Fibroblast of the aortic adventitia (primary cell): ENCODE measurements at regions not wholly inside any gene's neighbourhood (a gene's known extent, or its start where the extent isn't known, plus 50 kb on each side); places are given as distances from the start of the nearest gene placed in this dataset.

Experiments
- DNase-seq: peaks from one replicate; pipeline ENCODE4 v3.0.0-alpha.2; 2010; ENCODE audit warnings: low read depth
- H3K4me3 ChIP-seq: 2 replicates; pipeline ENCODE4 v1.5.1; 2011; ENCODE audit warnings: low read depth, mild to moderate bottlenecking, control low read depth, low read length, moderate library complexity
- TF ChIP-seq, protein P1 (sequence below): IDR thresholded peaks from 2 replicates; pipeline ENCODE4 v1.5.1; 2011; ENCODE audit warnings: mild to moderate bottlenecking, low read length, control low read depth, inconsistent platforms; ENCODE audit not compliant: insufficient read depth

DNA sequence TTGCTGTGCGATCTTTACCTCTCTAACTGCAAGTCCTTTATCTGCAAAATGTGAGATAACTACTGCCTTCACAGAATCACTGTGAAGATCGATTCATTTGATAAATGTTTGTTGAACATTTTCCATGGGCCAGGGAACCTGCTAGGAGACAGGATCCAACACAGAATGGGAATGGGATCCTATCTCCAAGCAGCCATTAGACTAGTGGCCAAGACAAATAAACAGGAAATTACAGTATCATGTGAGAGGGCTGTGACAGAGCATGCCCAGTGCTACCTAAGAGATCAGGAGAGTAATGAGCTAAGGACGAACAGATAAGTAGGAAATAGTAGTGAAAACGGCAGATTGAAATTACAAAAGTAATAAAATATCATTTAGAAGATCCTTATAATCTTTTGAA lies 105.7 kb downstream of the GRIN2B start:
- TF ChIP-seq, protein P1, sequence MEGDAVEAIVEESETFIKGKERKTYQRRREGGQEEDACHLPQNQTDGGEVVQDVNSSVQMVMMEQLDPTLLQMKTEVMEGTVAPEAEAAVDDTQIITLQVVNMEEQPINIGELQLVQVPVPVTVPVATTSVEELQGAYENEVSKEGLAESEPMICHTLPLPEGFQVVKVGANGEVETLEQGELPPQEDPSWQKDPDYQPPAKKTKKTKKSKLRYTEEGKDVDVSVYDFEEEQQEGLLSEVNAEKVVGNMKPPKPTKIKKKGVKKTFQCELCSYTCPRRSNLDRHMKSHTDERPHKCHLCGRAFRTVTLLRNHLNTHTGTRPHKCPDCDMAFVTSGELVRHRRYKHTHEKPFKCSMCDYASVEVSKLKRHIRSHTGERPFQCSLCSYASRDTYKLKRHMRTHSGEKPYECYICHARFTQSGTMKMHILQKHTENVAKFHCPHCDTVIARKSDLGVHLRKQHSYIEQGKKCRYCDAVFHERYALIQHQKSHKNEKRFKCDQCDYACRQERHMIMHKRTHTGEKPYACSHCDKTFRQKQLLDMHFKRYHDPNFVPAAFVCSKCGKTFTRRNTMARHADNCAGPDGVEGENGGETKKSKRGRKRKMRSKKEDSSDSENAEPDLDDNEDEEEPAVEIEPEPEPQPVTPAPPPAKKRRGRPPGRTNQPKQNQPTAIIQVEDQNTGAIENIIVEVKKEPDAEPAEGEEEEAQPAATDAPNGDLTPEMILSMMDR, result no peak
- H3K4me3 ChIP-seq, result no peak overlapping the region
- no peak for DNase-seq

DNA sequence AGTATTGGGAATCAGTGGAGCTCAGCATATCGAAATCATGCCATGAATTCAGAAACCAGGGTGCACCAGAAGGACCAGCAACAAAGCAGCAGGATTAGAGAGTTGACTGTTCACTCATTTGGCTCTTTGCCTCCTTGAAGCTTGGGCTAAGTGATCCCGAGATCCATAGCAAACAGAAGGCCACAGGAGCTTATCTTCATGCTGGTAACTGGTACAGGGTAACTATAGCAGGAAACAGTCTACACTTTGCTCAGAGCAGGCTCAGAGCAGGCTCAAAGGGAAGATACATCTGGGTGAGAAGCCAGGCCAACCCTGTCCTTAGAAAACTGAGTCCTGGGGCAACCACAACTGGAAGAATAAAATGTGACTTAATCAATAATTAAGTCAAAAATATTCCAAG lies 111.1 kb downstream of the GRIN2B start:
- no peak for DNase-seq
- TF ChIP-seq, protein P1, result no peak
- H3K4me3 ChIP-seq, result no peak overlapping the region

DNA sequence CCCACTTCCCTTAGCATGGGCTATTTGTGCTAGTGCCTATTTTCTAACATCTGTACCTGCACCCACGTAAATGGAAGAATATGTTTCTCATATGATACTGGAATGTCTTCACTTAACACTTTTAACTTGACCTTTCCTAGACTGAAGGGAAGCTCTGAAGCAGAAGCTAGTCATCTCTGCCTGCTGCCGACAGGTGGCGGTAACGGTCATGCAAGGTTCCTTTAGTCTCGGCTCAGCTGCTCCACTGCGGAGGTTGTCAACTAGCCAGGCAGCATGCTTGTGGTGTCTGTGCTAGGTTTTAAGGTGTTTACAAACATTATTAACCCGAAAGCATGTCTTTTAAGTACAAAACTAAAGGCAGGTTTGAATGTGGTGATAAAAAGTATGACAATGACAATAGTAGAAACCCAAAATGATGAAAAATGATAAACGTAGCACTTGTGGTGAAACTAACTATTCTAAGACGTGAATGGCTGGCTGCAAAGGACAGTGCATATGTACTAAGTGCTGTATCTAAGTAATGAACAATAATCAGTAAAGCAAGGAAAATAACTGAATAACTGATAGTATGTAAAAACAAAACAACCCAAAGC lies 117.2 kb downstream of the GRIN2B start:
- TF ChIP-seq, protein P1, result peak; percentile 97
- peak; percentile 73 for DNase-seq
- H3K4me3 ChIP-seq, result no peak overlapping the region

DNA sequence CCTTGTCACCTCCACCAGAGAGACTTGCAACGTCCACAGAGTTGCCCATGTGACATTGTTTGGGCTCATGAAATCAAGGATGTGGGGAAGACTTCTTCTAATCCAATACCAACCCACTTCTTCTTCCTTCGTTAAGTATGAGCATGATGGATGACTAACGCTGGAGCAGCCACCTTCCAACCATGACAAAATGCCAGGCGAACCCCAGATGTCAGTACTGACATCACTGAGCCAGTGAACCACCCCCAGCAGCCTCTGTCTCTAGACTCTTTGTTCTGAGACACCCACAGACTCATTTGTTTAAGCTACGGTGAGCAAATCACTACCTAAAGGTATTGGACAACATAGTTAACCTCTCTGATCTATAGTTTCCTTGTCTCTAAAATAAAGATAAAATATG lies 123.7 kb downstream of the GRIN2B start:
- TF ChIP-seq, protein P1, result no peak
- no peak overlapping the region for H3K4me3 ChIP-seq
- no peak for DNase-seq

DNA sequence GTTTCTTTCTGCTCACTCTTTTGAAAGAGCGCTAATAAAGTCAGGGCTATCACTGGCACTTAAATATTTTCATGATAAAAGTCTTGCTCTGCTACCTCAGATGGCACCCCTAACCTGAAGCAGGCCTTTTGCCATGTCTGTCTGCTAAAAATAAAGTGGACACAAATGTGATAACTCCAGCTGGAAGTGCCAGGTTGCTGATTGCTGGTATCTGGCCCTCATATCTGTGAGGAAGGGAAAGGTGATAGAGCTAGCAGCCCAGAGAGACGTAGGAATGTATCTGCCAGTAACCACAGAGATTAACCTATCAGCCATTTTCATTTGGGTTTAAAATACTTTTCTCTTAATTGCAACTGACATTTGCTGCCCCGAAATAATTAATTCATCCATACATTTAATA lies 127.9 kb downstream of the GRIN2B start:
- DNase-seq, result no peak
- TF ChIP-seq, protein P1, result no peak
- H3K4me3 ChIP-seq, result no peak overlapping the region

DNA sequence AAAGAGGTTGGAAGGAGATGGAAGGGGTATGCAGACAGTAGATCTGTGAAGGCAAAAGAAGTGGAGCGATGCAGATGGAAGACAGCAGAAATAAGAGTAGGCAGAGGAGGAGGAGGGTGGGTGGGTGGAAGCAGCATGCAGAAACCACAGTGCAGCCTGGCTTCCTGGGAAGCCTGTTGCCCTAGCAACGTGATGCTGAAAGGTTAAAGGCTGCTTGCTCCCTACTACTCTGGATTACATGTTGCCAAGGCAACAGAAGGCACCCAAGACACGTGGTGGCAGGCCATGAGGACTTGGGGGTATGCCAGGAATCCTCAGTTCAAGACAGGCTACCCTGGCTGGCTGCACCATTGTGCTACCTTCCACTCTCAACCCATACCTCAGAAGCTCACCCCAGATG lies 129.6 kb downstream of the GRIN2B start:
- no peak for DNase-seq
- no peak overlapping the region for H3K4me3 ChIP-seq
- TF ChIP-seq, protein P1, result no peak

DNA sequence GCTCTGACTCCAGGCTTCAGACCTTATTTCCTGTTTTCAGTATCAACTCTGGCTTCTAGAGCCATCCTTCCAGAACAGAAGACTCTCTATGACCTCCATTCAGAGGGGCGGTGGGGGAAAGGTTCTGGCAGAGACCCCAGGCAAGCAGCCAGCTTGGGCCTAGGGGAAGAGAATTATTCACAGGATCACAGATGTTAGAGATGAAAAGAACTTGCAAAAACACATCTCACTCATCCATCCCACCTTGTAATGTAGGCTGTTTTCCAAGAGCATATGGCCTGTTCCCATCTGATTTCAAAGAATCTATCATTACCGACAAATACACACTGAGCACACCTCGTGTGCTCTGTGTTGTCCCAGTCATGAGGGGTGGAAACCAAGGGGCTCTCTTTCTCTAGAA lies 131.9 kb downstream of the GRIN2B start:
- no peak overlapping the region for H3K4me3 ChIP-seq
- DNase-seq, result no peak
- TF ChIP-seq, protein P1, result no peak
